NCI-H2081 treated with DMSO at 0.1 percent for 48 hours (cell line): ENCODE measurements at regions not wholly inside any gene's neighbourhood (a gene's known extent, or its start where the extent isn't known, plus 50 kb on each side); places are given as distances from the start of the nearest gene placed in this dataset.
"Not testable (repeated sequence)": the region's sequence is repeated elsewhere in the genome, so short reads cannot be mapped to it uniquely, and the experiment has no call there.

ENCODE experiments used
- DNase-seq: peaks from one replicate; lab custom pipeline; 2025; lab: John Stamatoyannopoulos, UW

GRCh38 chr2:221762496-221762895 lies 190.4 kb upstream of the EPHA4 start:
- no peak for DNase-seq

DNA sequence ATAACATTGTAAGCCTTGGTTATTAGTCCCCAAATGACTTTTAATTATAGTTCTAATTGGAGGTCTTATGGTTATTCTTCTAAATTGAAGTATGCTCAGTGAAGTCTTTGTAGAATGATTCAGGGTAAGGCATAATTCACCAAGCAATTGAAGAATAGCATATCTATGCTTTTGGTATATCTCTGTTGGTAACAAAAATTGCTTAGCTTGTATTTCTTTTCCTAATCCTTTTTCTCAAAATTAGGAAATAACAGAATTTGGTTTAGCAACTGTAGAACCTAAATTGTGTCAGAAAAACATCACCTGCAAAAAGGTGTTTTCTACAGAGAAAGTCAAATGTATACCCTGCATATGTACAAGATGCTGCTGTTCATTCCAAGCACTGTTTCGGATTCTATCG lies 189.2 kb upstream of the EPHA4 start:
- DNase-seq: no peak

- no peak for DNase-seq
Observed at GRCh38 chr2:221758076-221758475, 186.0 kb upstream of the EPHA4 start.

DNA sequence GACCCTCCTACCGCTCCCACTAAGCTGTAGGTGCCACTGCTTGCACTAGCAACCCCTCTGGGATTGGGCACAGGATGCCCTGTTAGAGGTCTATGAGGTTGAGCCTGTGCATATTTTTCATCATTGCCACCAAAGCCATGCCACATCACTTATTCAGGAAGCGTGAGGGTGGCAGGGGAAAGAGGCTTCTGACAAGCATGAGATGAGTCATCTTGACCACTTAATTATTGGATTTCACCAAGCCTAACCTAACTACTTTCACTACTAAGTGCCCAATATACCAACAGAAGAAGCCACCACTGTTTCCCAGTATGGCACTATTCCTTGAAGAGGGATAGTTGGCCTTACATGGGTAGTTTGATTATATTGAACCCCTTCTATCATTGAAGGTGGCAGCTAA lies 181.3 kb upstream of the EPHA4 start:
- DNase-seq: no peak

DNA sequence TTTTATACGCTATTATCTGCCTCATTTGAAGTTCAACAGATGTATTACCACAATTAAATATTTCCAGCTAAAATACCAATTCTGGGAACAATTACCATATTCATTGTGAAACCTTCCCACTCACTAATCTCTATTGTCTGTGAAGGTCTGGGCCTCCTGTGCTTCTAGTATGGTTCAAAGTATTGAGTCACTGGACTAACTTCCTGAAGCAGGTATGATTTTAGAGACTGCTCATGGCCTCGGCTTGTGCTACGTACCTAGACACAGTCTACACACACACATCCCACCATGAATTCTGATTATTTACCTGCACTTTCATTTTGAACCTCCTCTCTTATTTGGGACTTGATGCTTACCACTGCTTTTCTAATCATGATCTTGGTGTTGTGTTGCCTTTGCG lies 180.7 kb upstream of the EPHA4 start:
- DNase-seq: no peak

DNA sequence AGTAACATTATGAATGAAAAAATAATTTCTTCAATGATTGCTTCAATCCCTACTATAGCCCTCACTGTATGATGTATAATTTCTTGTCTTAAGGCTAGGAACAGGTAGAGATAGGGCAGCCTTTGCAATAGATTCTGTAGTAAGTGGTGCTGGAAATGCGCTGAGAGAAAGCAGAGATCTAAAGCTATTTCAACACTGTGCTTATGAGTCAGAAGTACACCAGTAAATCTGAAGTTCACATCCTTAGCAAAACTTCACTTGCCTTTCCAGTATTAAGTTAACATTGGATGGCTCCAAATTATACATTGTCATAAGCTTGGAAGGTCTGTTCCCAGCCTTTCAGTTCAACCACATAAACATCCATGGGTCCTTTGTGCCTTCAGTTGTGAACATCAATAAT lies 178.2 kb upstream of the EPHA4 start:
- no peak for DNase-seq

- DNase-seq: no peak
Observed at GRCh38 chr2:221747289-221747972, 175.3 kb upstream of the EPHA4 start.

DNA sequence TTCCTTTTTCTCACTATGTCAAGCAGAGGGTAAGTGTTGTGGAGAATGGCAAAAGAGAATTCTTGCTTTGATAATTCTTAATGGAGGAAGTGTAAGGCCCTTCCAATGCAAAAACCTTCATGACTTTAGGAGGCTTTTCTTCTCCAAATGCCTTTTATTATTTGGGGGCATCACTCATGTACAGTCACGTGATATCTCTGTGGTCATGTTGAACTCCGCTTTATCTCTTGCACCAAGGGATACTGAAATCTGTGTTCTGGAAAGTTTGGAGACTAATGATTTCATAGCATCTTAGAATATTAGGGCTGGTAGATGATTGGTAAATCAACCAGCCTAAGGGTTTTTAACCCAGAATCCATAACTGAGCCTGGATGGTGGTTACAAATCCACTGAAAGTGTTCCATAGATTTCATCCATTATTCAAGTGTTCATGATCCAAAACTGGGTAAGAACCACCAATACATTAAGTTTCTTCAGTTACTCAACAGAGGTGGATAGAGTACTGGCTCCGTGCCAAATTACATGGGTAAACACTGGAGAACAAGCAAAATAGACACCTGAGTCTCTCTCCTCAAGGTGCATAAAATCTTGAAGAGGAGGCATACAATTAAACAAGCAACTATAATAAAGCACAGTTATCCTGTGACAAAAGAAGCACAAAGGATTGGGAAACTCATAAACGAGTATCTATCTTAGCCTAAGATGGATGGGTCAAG lies 169.6 kb upstream of the EPHA4 start:
- DNase-seq: no peak

DNA sequence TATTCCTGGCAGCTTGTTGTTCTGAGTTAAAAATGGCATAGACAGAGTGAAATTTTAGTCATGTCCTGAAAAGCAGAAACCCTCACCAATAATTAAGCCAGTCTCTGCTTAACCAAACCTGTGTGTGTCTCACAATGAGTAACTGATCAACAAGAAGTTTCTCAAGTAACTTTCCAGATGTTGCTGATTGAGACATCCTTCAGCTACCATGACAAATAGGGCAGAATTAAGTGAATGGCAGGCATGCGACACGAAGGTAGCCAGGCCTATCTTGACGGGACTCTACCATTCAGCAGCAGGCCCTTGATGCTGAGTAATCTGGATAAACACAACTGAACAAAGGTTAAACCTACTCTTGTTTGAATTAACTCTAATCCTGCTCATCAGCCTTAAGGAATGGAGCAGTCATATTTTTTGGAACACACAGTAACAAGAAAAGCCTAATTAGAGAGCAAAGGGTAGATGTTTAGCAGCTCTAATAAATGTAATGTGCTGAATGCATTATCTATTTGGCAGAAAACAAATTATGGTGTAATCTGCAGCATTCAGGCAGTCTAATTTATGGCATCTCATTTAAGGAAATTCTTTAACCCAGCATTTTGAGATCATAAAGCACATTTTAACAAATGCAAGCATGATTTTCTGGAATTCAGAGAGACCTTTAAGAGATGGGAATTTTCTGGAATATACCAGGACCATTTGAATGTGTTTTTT lies 159.5 kb upstream of the EPHA4 start:
- DNase-seq: no peak

DNA sequence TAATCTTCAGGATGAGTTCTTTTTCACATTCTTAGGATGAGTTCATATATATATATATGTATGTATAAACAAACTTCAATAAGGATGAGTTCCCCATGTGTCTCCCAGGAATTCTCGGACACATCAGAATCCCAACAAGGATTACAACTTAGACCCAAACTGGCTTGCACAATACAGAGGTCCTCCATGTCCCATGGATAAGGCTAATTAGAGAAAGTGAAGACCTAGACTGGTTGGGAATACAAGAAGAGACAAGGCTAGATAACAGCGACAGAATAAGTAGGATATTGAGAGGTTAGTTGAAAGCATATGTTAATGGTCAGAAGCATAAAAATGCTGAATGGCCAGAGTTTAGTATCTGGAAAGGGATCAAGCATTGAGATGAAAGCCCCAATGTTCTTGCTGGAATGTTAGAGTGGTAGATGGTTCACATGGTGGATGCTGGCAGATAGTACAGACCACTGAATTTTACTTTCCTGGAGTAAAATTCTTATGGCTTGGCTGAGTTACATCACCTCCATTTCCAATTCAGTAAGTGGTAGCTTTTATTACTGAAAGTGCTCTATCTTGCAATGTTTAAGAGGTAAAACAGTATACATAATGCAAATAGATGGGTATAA lies 154.9 kb upstream of the EPHA4 start:
- DNase-seq: no peak

DNA sequence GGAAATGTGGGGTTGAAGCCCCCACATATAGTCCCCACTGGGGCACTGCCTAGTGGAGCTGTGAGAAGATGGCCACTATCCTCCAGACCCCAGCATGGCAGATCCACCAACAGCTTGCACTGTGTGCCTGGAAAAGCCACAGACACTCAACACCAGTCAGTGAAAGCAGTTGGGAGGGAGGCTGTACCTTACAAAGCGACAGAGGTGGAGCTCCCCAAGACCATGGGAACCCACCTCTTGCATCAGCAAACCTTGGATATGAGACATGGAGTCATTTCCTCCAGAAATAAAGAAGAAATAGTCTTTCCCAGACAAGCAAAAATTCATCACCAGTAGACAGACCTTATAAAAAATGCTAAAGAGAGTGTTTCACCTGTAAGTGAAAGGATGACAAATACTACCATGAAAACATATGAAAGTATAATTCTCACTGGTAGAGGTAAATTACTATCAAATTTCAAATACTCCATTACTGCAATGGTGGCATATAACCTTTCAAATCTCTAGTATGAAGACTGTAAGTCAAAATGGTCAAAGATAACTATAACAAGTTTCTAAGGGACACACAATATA lies 152.6 kb upstream of the EPHA4 start:
- DNase-seq: no peak

DNA sequence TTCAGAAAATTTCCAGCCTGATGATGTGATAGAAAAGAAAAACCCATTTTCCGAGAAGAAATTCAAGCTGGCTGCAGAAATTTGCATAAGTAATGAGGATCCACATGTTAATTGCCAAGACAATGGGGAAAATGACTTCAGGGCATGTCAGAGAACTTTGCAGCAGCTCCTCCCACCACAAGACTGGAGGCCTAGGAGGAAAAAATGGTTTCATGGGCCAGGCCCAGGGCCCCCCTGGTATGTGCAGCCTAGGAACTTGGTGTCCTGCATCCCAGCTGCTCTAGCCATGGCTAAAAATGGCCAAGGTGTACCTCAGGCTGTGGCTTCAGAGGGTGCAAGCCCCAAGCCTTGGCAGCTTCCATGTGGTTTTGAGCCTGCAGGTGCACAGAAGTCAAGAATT lies 152.0 kb upstream of the EPHA4 start:
- not testable (repeated sequence) for DNase-seq

DNA sequence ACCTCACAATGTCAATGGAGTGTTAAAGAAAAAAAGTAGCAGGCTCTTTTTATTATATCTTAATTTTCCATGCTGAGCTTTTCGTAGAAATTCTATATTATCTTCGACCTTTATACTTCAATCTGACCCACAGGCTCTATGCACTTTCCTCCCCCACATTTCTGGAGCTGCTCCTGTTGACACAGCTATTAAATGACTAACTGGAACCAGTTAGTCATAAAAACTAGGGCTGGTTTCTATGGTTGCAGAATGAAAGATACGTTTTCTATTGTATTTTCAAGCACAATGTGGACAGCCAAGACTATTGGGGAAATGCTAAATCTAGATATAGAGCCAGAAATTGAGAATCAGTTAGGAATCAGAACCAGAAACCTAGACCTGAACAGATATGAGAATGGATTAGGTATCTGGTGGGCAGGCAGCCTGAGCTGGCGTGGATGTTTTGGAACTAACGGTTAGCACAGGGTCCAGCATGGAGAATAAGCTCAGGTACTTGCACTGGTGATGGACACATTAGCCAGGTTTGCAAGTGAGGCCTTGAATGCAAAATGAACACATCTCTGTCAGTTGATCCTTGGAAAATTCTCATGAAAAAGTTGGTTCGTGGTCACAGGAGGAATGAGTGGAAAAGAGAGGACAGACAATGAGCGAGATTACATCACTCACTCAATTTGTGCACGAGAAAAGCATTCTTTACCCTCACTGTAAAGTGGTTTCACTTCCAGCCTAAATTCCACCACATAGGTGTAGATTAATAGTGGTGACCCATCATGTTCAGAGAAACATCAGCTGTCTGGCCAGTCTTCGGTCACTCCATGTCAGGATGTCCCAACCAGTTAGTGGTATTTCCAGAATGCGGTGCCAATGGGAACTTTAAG lies 144.6 kb upstream of the EPHA4 start:
- DNase-seq: no peak

- no peak for DNase-seq
Observed at GRCh38 chr2:221715523-221716247, 143.6 kb upstream of the EPHA4 start.

DNA sequence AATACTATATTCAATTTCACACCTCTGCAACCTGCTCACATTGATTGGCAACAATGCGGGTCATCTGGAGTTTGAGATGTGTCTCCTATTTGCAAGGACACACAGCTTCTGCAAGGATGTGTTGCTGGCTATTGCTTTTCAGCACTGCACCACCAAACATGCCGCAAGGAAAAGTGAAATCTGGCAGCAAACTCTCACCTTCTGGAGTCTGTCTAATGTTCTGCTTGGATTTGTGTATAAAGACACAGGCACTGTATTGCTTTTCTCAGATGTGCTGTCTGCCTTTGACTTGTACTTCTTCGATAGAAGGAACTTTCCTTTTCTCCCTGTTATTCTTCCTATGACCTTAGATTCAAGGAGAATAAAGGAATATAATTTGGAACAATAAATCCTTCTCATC lies 138.6 kb upstream of the EPHA4 start:
- no peak for DNase-seq

DNA sequence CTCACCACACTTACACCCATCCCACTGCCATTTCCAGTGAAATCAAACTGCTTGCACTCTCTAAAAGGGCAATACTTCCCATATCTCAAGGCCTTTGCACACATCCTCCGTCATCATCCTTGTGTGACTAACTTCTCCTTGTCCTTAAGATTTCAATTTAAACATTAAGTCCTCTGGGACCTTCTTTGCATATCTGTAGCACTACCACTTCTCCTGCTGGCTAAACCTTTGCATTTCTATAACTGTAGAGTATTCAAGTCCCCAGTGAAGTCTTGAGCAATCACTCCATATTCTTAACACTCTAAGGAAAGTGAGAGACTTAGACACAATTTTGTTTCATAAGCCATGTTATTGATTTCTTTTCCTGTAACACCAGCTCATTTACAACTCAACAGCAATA lies 136.8 kb upstream of the EPHA4 start:
- no peak for DNase-seq

GRCh38 chr2:221705185-221705877 lies 133.2 kb upstream of the EPHA4 start:
- no peak for DNase-seq

DNA sequence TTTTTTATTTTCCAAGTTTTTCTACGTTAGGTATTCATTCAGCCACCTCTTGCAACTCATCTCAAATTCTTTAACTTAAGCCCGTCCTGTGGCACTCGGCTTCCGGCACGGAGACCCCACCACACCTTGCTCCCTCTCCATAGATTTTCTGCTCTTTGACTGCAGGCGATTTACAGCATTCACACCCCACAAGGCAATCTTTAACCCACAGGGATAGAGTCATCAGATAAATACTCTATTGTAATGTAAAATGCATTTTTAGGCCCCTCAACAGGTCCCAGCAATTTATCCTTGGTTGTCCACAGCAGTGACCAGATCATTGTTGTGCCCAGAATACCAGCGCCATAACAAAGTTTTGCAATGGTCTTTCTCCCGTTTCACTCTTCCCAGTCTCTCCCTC lies 132.3 kb upstream of the EPHA4 start:
- DNase-seq: no peak

DNA sequence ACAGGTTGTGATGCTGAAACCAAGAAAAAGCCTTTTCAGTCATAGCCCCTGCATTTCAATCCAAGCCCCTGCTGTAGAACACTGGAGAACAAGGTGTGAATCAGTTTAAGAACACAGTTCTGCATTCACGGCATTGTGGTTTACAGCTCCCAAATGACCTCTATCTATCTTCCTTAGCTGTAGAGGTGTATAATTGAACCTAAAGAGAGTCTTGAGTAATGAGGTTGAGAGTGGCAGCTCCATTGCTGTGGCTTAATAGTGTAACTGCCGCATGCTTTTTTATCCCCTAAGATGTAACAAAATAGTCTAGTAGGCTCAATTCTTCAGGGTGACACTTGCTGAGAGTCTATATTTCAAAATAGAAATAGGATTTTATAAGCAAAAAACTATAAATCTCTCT lies 121.3 kb upstream of the EPHA4 start:
- no peak for DNase-seq

- no peak for DNase-seq
Observed at GRCh38 chr2:221691571-221691970, 119.5 kb upstream of the EPHA4 start.
